Smooth muscle cell (in vitro differentiated cells): ENCODE measurements at regions not wholly inside any gene's neighbourhood (a gene's known extent, or its start where the extent isn't known, plus 50 kb on each side); places are given as distances from the start of the nearest gene placed in this dataset.

Experiments used
- DNase-seq: peaks from one replicate; lab custom pipeline; 2025; ENCODE audit not compliant: unreplicated experiment; lab: John Stamatoyannopoulos, UW
- H2AFZ ChIP-seq: fragments of 200-600 bp; sonication (generic); 2 replicates; pipeline ENCODE4 v1.6.0; 2016; ENCODE audit warnings: antibody characterized with exemption, low read depth, mild to moderate bottlenecking
- H3F3A ChIP-seq: fragments of 200-600 bp; sonication (generic); 2 replicates; pipeline ENCODE4 v1.6.0; 2017; ENCODE audit warnings: antibody characterized with exemption, low read depth
- H3K27ac ChIP-seq: fragments of 200-600 bp; sonication (generic); 2 replicates; pipeline ENCODE4 v1.5.1; 2016; ENCODE audit warnings: low read depth, mild to moderate bottlenecking
- H3K27me3 ChIP-seq: fragments of 200-600 bp; sonication (generic); 2 replicates; pipeline ENCODE4 v1.6.1; 2016; ENCODE audit warnings: low read depth, mild to moderate bottlenecking
- H3K36me3 ChIP-seq: fragments of 200-600 bp; sonication (generic); 2 replicates; pipeline ENCODE4 v1.5.1; 2016; ENCODE audit warnings: low read depth
- H3K4me1 ChIP-seq: fragments of 200-600 bp; sonication (generic); 2 replicates; pipeline ENCODE4 v1.5.1; 2016; ENCODE audit warnings: low read depth
- H3K4me2 ChIP-seq: fragments of 200-600 bp; sonication (generic); 2 replicates; pipeline ENCODE4 v1.6.0; 2016; ENCODE audit warnings: mild to moderate bottlenecking
- H3K4me3 ChIP-seq: fragments of 200-600 bp; sonication (generic); 2 replicates; pipeline ENCODE4 v1.5.1; 2016; ENCODE audit warnings: mild to moderate bottlenecking
- H3K79me2 ChIP-seq: fragments of 200-600 bp; sonication (generic); 2 replicates; pipeline ENCODE4 v1.6.0; 2016; ENCODE audit warnings: low read depth, mild to moderate bottlenecking
- H3K9ac ChIP-seq: fragments of 200-600 bp; sonication (generic); 2 replicates; pipeline ENCODE4 v1.6.0; 2016; ENCODE audit warnings: low read depth
- H3K9me3 ChIP-seq: fragments of 200-600 bp; sonication (generic); replicated peaks from 2 replicates; pipeline ENCODE4 v1.5.1; 2016; ENCODE audit warnings: low read depth
- H4K20me1 ChIP-seq: fragments of 200-600 bp; sonication (generic); 2 replicates; pipeline ENCODE4 v1.6.0; 2016; ENCODE audit warnings: low read depth
- WGBS: methylation state at CpG from one replicate; pipeline ENCODE4 v1.1.7; 2016; ENCODE audit warnings: low lambda C conversion rate; 5-methylcytosine and 5-hydroxymethylcytosine counted together
- TF ChIP-seq, protein P1 (sequence below): fragments of 200-600 bp; sonication (generic); IDR thresholded peaks from 2 replicates; pipeline ENCODE4 v1.5.1; 2017; ENCODE audit warnings: borderline replicate concordance, mild to moderate bottlenecking, antibody characterized with exemption; ENCODE audit not compliant: insufficient read depth, poor library complexity, severe bottlenecking

DNA sequence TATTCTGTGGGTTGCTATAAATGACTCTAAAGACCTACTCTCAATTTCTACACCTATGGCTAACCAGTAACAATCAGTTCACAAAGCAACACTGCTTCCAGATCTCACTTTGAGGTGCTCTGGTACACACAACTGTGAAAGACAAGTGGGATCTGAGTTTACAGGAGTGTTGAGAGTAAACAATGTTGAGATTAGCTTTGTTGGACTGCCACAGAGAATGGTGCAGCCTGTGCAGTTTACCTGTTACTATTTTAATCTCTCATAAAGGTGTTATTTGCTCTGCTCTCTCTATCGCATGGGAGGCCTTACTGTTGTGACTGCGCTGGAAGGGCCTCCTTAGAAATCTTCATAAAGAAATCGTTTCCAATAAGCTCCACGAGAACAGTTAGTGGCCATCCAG lies 112.0 kb downstream of the SOX2 start:
- no peaks in the 10 kb centered on the region for H3K9me3 ChIP-seq
- H3K4me2 ChIP-seq: no peak overlapping the region
- no peak overlapping the region for H3K4me3 ChIP-seq
- H3K27me3 ChIP-seq: no peaks in the 10 kb centered on the region
- H4K20me1 ChIP-seq: no peaks in the 10 kb centered on the region
- no peaks in the 10 kb centered on the region for H3K4me1 ChIP-seq
- no peak overlapping the region for H3K27ac ChIP-seq
- H3K79me2 ChIP-seq: no peaks in the 10 kb centered on the region
- H3K36me3 ChIP-seq: no peaks in the 10 kb centered on the region
- 90% methylated on average over 4 of the region's 4 CpGs for WGBS
- no peak overlapping the region for H3K9ac ChIP-seq
- TF ChIP-seq, protein P1, sequence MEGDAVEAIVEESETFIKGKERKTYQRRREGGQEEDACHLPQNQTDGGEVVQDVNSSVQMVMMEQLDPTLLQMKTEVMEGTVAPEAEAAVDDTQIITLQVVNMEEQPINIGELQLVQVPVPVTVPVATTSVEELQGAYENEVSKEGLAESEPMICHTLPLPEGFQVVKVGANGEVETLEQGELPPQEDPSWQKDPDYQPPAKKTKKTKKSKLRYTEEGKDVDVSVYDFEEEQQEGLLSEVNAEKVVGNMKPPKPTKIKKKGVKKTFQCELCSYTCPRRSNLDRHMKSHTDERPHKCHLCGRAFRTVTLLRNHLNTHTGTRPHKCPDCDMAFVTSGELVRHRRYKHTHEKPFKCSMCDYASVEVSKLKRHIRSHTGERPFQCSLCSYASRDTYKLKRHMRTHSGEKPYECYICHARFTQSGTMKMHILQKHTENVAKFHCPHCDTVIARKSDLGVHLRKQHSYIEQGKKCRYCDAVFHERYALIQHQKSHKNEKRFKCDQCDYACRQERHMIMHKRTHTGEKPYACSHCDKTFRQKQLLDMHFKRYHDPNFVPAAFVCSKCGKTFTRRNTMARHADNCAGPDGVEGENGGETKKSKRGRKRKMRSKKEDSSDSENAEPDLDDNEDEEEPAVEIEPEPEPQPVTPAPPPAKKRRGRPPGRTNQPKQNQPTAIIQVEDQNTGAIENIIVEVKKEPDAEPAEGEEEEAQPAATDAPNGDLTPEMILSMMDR: no peak
- H2AFZ ChIP-seq: no peak overlapping the region
- no peak for DNase-seq
- H3F3A ChIP-seq: no peaks in the 10 kb centered on the region

DNA sequence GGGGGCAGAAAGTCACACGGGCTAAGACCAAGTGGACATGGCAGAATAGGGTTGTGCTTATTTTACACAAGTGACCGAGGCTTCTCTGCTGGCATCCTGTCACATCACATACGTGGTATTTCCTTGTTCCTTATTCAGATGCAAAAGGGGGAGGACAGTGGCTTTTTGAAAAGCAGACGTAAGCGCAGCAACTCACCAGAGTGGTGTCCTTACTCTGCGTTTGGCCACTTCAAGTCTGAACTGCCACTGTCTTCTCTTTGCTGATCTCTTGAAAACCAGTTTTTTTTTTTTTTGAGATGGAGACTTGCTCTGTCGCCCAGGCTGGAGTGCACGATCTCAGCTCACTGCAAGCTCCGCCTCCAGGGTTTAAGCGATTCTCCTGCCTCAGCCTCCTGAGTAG lies 113.2 kb downstream of the SOX2 start:
- Histone ChIP-seq H3K9me3 (no peaks in the 10 kb centered on the region), H4K20me1 (no peaks in the 10 kb centered on the region), H3K4me1 (no peaks in the 10 kb centered on the region), H3K27ac (no peak overlapping the region), H3K36me3 (no peaks in the 10 kb centered on the region), H3K27me3 (no peaks in the 10 kb centered on the region), H3F3A (no peaks in the 10 kb centered on the region), H2AFZ (no peak overlapping the region), H3K79me2 (no peaks in the 10 kb centered on the region), H3K4me3 (no peak overlapping the region), H3K4me2 (no peak overlapping the region), H3K9ac (no peak overlapping the region)
- TF ChIP-seq, protein P1: no peak
- WGBS: 59% methylated on average over 10 of the region's 10 CpGs
- no peak for DNase-seq

DNA sequence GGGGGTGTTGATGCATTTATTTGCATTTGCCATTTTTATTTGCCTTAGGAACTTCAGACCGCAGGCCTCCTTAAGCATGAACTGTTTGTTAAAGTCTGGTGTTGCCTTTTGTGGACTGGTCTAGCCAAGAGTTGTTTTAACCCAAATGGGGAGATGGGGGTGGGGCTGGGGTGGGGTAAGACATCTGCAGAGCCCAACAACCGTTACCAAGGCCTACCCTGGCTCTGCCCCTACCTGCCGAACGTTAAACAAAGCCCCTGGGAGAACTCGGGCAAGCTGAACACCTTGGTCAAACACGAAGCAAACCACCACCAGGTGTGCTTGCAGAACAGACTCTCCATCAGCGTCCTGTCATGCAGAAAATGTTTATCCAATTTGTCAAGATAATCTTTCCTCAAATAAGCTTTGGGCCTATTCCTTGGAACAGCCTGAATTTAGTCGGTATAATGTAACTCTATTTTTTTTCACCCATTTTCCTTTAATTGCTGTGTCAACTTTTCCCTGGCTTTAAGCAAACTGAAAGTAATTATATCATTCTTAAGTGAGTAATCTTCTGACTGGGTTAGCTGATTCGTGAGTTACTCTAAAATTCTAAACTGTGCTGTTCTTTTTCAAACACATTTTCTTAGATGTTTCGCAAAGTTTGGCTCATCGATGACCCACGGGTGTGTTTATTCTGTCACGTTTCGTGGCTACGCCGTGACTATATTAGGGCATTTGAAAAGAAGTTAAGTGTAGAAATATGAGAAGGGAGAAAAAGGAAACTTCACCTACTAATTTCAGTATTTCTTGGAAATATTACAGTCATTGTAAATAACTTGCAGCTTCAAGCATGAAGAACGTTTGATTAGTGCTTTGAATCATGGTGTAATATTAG lies 127.6 kb downstream of the SOX2 start:
- TF ChIP-seq, protein P1: no peak
- Histone ChIP-seq H3F3A (no peaks in the 10 kb centered on the region), H4K20me1 (no peaks in the 10 kb centered on the region), H3K36me3 (no peaks in the 10 kb centered on the region), H3K27ac (no peak overlapping the region), H3K9ac (no peak overlapping the region), H3K27me3 (no peaks in the 10 kb centered on the region), H3K4me1 (no peaks in the 10 kb centered on the region), H3K4me2 (no peak overlapping the region), H3K4me3 (peak overlapping the region; percentile 33), H3K79me2 (no peaks in the 10 kb centered on the region), H2AFZ (peak overlapping the region; percentile 56), H3K9me3 (no peaks in the 10 kb centered on the region)
- DNase-seq: no peak
- 84% methylated on average over 17 of the region's 17 CpGs for WGBS

DNA sequence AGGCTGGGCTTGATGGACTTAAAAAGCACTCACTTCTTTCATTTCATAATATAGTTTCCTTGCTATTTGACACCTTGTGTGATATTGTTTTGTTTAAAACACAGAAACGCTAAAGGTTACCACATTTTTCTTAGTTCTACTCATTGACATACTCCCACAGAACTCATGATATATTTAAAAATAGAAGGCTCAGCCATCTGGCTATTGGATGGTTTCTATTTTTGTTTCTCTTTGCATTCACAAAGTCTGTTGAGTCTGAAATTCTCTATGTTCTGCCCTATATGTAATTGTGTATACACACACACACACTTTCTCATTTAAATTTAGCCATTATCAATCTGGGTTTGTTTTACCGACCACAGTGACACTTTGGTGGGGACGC lies 128.2 kb downstream of the SOX2 start:
- Histone ChIP-seq H3K27me3 (no peaks in the 10 kb centered on the region), H3F3A (no peaks in the 10 kb centered on the region), H3K4me2 (no peak overlapping the region), H3K9ac (no peak overlapping the region), H3K36me3 (no peaks in the 10 kb centered on the region), H3K79me2 (no peaks in the 10 kb centered on the region), H2AFZ (peak overlapping the region; percentile 56), H4K20me1 (no peaks in the 10 kb centered on the region), H3K27ac (no peak overlapping the region), H3K4me3 (peak overlapping the region; percentile 33), H3K4me1 (no peaks in the 10 kb centered on the region), H3K9me3 (no peaks in the 10 kb centered on the region)
- TF ChIP-seq, protein P1: no peak
- no peak for DNase-seq
- WGBS: 88% methylated on average over 3 of the region's 3 CpGs
